Keratinocyte (primary cell): ENCODE measurements at regions not wholly inside any gene's neighbourhood (a gene's known extent, or its start where the extent isn't known, plus 50 kb on each side); places are given as distances from the start of the nearest gene placed in this dataset.

Source experiments
- CTCF ChIP-seq, 3 experiments: IDR thresholded peaks in 1 of 3; conservative IDR thresholded peaks in 1 of 3; optimal IDR thresholded peaks in 1 of 3; 2 replicates in 2 of 3; 3 replicates in 1 of 3; pipeline versions ENCODE3 to v1.5.1; 2011; ENCODE audit warnings: low read length in 3 of 3, mild to moderate bottlenecking in 3 of 3, moderate library complexity in 2 of 3, control low read depth in 1 of 3, inconsistent platforms in 1 of 3; ENCODE audit not compliant: insufficient read depth in 2 of 3; ENCODE audit errors: extremely low read depth in 1 of 3
- EZH2 ChIP-seq: IDR thresholded peaks from one replicate; pipeline ENCODE4 v1.6.1; 2012; ENCODE audit warnings: inconsistent platforms, mild to moderate bottlenecking, low read length, moderate library complexity

GRCh38 chr20:60258255-60258863 lies 300.1 kb downstream of the CDH26 start:
- TF ChIP-seq CTCF (optimal IDR thresholded peaks at IDR 0.05 in 1 of 3, IDR thresholded peaks at IDR 0.05 in 1 of 3, conservative IDR thresholded peaks at IDR 0.05 in 1 of 3; ENCODE audit: extremely low read depth in 1 of 3, insufficient read depth in 2 of 3, low read length in 3 of 3) (no peak), EZH2 (no peak)
